ENCODE measurements at regions not wholly inside any gene's neighbourhood (a gene's known extent, or its start where the extent isn't known, plus 50 kb on each side); places are given as distances from the start of the nearest gene placed in this dataset.

DNA sequence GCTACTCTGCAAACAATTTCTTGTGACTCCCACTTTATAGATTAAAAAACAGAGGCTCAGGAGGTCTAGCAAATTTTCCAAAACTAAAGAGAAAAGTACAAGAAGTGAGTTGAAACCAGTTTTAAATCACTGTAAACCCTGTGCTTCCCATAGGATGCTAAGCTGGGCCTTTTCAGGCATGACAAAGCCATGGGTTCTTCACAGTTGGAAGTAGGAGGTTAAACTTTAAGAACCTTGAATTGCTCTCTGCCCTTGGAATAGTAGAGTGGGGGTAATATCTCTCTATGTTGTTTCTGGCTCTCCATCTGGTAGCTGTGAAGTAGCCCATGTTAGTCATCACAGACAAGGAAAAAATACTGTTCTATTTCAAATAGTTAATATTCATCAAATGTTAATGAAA lies 193.6 kb upstream of the SATB1 start:
- Mint-ChIP-seq H3K27ac (peak overlapping the region in 1 of 3 experiments; percentile 57; a peak in 1 of 7 replicates), H3K4me1 (peaks cover 6 to 13% of the 10 kb centered on the region in 2 experiments), H3K27me3 (ENCODE audit: low read depth) (no peaks in the 10 kb centered on the region), H3K4me3 (no peak overlapping the region), H3K36me3 (ENCODE audit: insufficient read depth in 1 of 3, low read depth in 3 of 3) (no peaks in the 10 kb centered on the region), H3K9me3 (no peaks in the 10 kb centered on the region)
- H3K79me2 ChIP-seq (ENCODE audit: insufficient read depth, low read length), result no peaks in the 10 kb centered on the region
- no peak overlapping the region for H2BK5ac ChIP-seq (ENCODE audit: insufficient read length, low read length)
- H4K8ac ChIP-seq (replicated peaks; ENCODE audit: insufficient read length, low read depth, low read length), result no peak overlapping the region
- no peak overlapping the region for H3K9ac ChIP-seq (ENCODE audit: extremely low read depth, insufficient read length, low read length)
- H3K23ac ChIP-seq (ENCODE audit: insufficient read length, low read depth, low read length), result no peak overlapping the region
- H2BK15ac ChIP-seq (ENCODE audit: low read depth, low read length), result no peak overlapping the region
- no peaks in the 10 kb centered on the region for H3K27me3 ChIP-seq (ENCODE audit: insufficient read depth, low read length)
- no peaks in the 10 kb centered on the region for H4K20me1 ChIP-seq (ENCODE audit: control insufficient read depth, insufficient read depth, insufficient read length)
- H4K91ac ChIP-seq (ENCODE audit: insufficient read length, low read depth, low read length), result no peak overlapping the region
- no peaks in the 10 kb centered on the region for H3K79me1 ChIP-seq (ENCODE audit: insufficient read depth, low read depth, low read length, poor library complexity, severe bottlenecking)
- no peak overlapping the region for H2BK20ac ChIP-seq (ENCODE audit: low read depth, low read length, poor library complexity, severe bottlenecking)
- H3T11ph ChIP-seq (ENCODE audit: low read length), result no peak overlapping the region
- no peak overlapping the region for H2BK120ac ChIP-seq (ENCODE audit: low read depth, low read length, poor library complexity, severe bottlenecking)
- H3K56ac ChIP-seq (ENCODE audit: insufficient read length, low read depth, low read length), result no peak overlapping the region
- no peak overlapping the region for H3K27ac ChIP-seq (ENCODE audit: insufficient read length, low read depth, low read length)
- DNase-seq, result no peak
- H3K4ac ChIP-seq (ENCODE audit: low read depth, low read length), result no peak overlapping the region
- no peak overlapping the region for H2BK12ac ChIP-seq (ENCODE audit: insufficient read length, low read depth, low read length)
- no peak overlapping the region for H3K4me2 ChIP-seq (ENCODE audit: insufficient read depth, insufficient read length, low read length)
- TF ChIP-seq CTCF (conservative IDR thresholded peaks at IDR 0.05), result no peak
- no peaks in the 10 kb centered on the region for H3K23me2 ChIP-seq (ENCODE audit: insufficient read length, low read depth, low read length, poor library complexity, severe bottlenecking)
- no peak overlapping the region for H2AFZ ChIP-seq (ENCODE audit: low read length)
- no peaks in the 10 kb centered on the region for H3K4me1 ChIP-seq (ENCODE audit: insufficient read depth, low read length)
- H3K18ac ChIP-seq (ENCODE audit: insufficient read length, low read depth, low read length), result no peak overlapping the region
- H4K5ac ChIP-seq (ENCODE audit: insufficient read length, low read depth, low read length), result no peak overlapping the region
- no peak overlapping the region for H3K14ac ChIP-seq (ENCODE audit: insufficient read depth, low read length)
- no peak overlapping the region for H2AK5ac ChIP-seq (ENCODE audit: insufficient read length, low read length)
- no peaks in the 10 kb centered on the region for H3K9me3 ChIP-seq (ENCODE audit: control insufficient read depth, low read depth, low read length)
